Activated T-helper 1 cell treated with anti-CD3 and anti-CD28 coated beads, Interleukin-12 subunit alpha, Interleukin-12 subunit beta, Interleukin-2, Interleukin-4 antibody, amounts not matched to agents 30 ng/mL and 10 ng/mL and 1 ng/mL, durations not matched to agents 14 hours and 24 hours and 36 hours (primary cell): ENCODE measurements at regions not wholly inside any gene's neighbourhood (a gene's known extent, or its start where the extent isn't known, plus 50 kb on each side); places are given as distances from the start of the nearest gene placed in this dataset.
"Not testable (repeated sequence)": the region's sequence is repeated elsewhere in the genome, so short reads cannot be mapped to it uniquely, and the experiment has no call there.

Source experiments
- DNase-seq: peaks from one replicate; pipeline ENCODE4 v3.0.0; 2021; ENCODE audit warnings: low spot score
- H3K27ac Mint-ChIP-seq: one replicate; pipeline ENCODE4 v1.8.0; 2021; ENCODE audit warnings: mild to moderate bottlenecking, mixed read lengths
- H3K27me3 Mint-ChIP-seq: one replicate; pipeline ENCODE4 v1.8.0; 2022; ENCODE audit warnings: mild to moderate bottlenecking, moderate library complexity, mixed read lengths; ENCODE audit not compliant: insufficient read depth
- H3K36me3 Mint-ChIP-seq: one replicate; pipeline ENCODE4 v1.8.0; 2021; ENCODE audit warnings: low read depth, mixed read lengths
- H3K4me1 Mint-ChIP-seq: one replicate; pipeline ENCODE4 v1.8.0; 2021; ENCODE audit warnings: low read depth, mixed read lengths
- H3K4me3 Mint-ChIP-seq: one replicate; pipeline ENCODE4 v1.8.0; 2021; ENCODE audit warnings: mild to moderate bottlenecking, moderate library complexity, mixed read lengths
- H3K9me3 Mint-ChIP-seq: one replicate; pipeline ENCODE4 v1.8.0; 2021; ENCODE audit warnings: mixed read lengths
- intact Hi-C: fragments of 100-400 bp; cut with micrococcal nuclease; formaldehyde crosslinking; loops from one replicate; pipeline ENCODE4 v1.15.1; 2024

- Mint-ChIP-seq H3K27ac (no peak overlapping the region), H3K27me3 (peaks cover 7% of the 10 kb centered on the region), H3K36me3 (no peaks in the 10 kb centered on the region), H3K4me3 (no peak overlapping the region), H3K4me1 (peaks cover 9% of the 10 kb centered on the region), H3K9me3 (no peaks in the 10 kb centered on the region)
- intact Hi-C loops, result no loop called here
- no peak for DNase-seq
Observed at GRCh38 chr13:44866411-44866911, 122.8 kb downstream of the NUFIP1 start.

- Mint-ChIP-seq H3K27ac (no peak overlapping the region), H3K9me3 (no peaks in the 10 kb centered on the region), H3K4me1 (peaks cover 9% of the 10 kb centered on the region), H3K4me3 (no peak overlapping the region), H3K27me3 (peaks cover 7% of the 10 kb centered on the region), H3K36me3 (no peaks in the 10 kb centered on the region)
- intact Hi-C loops, result no loop called here
- DNase-seq, result no peak
Observed at GRCh38 chr13:44865722-44866410, 123.4 kb downstream of the NUFIP1 start.

- H3K36me3 Mint-ChIP-seq, H3K4me1 Mint-ChIP-seq: not testable (repeated sequence)
Observed at GRCh38 chr13:44863641-44864040, 125.6 kb downstream of the NUFIP1 start.

GRCh38 chr13:44860454-44860853 is 128.8 kb downstream of the NUFIP1 start:
- H3K27me3 Mint-ChIP-seq, result peaks cover 20% of the 10 kb centered on the region
- no peak for DNase-seq
- no peak overlapping the region for H3K4me3 Mint-ChIP-seq
- H3K4me1 Mint-ChIP-seq, result no peaks in the 10 kb centered on the region
- intact Hi-C loops, result no loop called here
- H3K36me3 Mint-ChIP-seq, result no peaks in the 10 kb centered on the region
- H3K27ac Mint-ChIP-seq, result no peak overlapping the region
- no peaks in the 10 kb centered on the region for H3K9me3 Mint-ChIP-seq

More at GRCh38 chr13:44863641-44864040, 125.6 kb downstream of the NUFIP1 start:
- H3K27ac Mint-ChIP-seq, H3K9me3 Mint-ChIP-seq, intact Hi-C loops, H3K4me3 Mint-ChIP-seq, DNase-seq: not testable (repeated sequence)
- H3K27me3 Mint-ChIP-seq, result peaks cover 11% of the 10 kb centered on the region

- Mint-ChIP-seq H3K4me3 (no peak overlapping the region), H3K27me3 (peaks cover 23% of the 10 kb centered on the region), H3K27ac (no peak overlapping the region), H3K4me1 (no peaks in the 10 kb centered on the region), H3K36me3 (no peaks in the 10 kb centered on the region), H3K9me3 (no peaks in the 10 kb centered on the region)
- DNase-seq, result no peak
- intact Hi-C loops, result no loop called here
Observed at GRCh38 chr13:44857736-44858135, 131.5 kb downstream of the NUFIP1 start.

- no peak overlapping the region for H3K4me3 Mint-ChIP-seq
- H3K27me3 Mint-ChIP-seq, result peaks cover 23% of the 10 kb centered on the region
Observed at GRCh38 chr13:44857061-44857460, 132.2 kb downstream of the NUFIP1 start.

GRCh38 chr13:44855860-44856259 is 133.4 kb downstream of the NUFIP1 start:
- Mint-ChIP-seq H3K4me1 (no peaks in the 10 kb centered on the region), H3K27me3 (peaks cover 23% of the 10 kb centered on the region), H3K4me3 (no peak overlapping the region), H3K9me3 (no peaks in the 10 kb centered on the region), H3K27ac (no peak overlapping the region), H3K36me3 (no peaks in the 10 kb centered on the region)
- no peak for DNase-seq
- intact Hi-C loops, result no loop called here

More at GRCh38 chr13:44857061-44857460, 132.2 kb downstream of the NUFIP1 start:
- no peaks in the 10 kb centered on the region for H3K9me3 Mint-ChIP-seq
- H3K4me1 Mint-ChIP-seq, result no peaks in the 10 kb centered on the region
- intact Hi-C loops, result no loop called here
- no peak overlapping the region for H3K27ac Mint-ChIP-seq
- no peaks in the 10 kb centered on the region for H3K36me3 Mint-ChIP-seq
- no peak for DNase-seq

GRCh38 chr13:44854313-44855060 is 134.8 kb downstream of the NUFIP1 start:
- H3K36me3 Mint-ChIP-seq, result no peaks in the 10 kb centered on the region
- H3K27me3 Mint-ChIP-seq, result peaks cover 19% of the 10 kb centered on the region
- DNase-seq, result no peak
- H3K4me3 Mint-ChIP-seq, result no peak overlapping the region
- H3K4me1 Mint-ChIP-seq, result no peaks in the 10 kb centered on the region
- intact Hi-C loops, result no loop called here
- no peaks in the 10 kb centered on the region for H3K9me3 Mint-ChIP-seq
- no peak overlapping the region for H3K27ac Mint-ChIP-seq

- H3K27me3 Mint-ChIP-seq, result peaks cover 17% of the 10 kb centered on the region
- H3K36me3 Mint-ChIP-seq, result no peaks in the 10 kb centered on the region
- no peaks in the 10 kb centered on the region for H3K9me3 Mint-ChIP-seq
- DNase-seq, result no peak
- H3K4me3 Mint-ChIP-seq, result no peak overlapping the region
- H3K27ac Mint-ChIP-seq, result no peak overlapping the region
- no peaks in the 10 kb centered on the region for H3K4me1 Mint-ChIP-seq
- intact Hi-C loops, result no loop called here
Observed at GRCh38 chr13:44853641-44854040, 135.6 kb downstream of the NUFIP1 start.

- Mint-ChIP-seq H3K27ac (no peak overlapping the region), H3K4me1 (no peaks in the 10 kb centered on the region)
Observed at GRCh38 chr13:44848920-44849676, 140.2 kb downstream of the NUFIP1 start.

GRCh38 chr13:44845281-44846058 is 143.8 kb downstream of the NUFIP1 start:
- H3K4me1 Mint-ChIP-seq, H3K27ac Mint-ChIP-seq, H3K4me3 Mint-ChIP-seq, intact Hi-C loops, H3K27me3 Mint-ChIP-seq, H3K9me3 Mint-ChIP-seq, DNase-seq, H3K36me3 Mint-ChIP-seq: not testable (repeated sequence)

More at GRCh38 chr13:44848920-44849676, 140.2 kb downstream of the NUFIP1 start:
- Mint-ChIP-seq H3K4me3 (no peak overlapping the region), H3K36me3 (no peaks in the 10 kb centered on the region), H3K9me3 (no peaks in the 10 kb centered on the region), H3K27me3 (peaks cover 7% of the 10 kb centered on the region)
- no peak for DNase-seq
- intact Hi-C loops, result no loop called here

- Mint-ChIP-seq H3K36me3 (no peaks in the 10 kb centered on the region), H3K4me3 (no peak overlapping the region), H3K27me3 (peaks cover 7% of the 10 kb centered on the region), H3K4me1 (no peaks in the 10 kb centered on the region), H3K27ac (no peak overlapping the region), H3K9me3 (no peaks in the 10 kb centered on the region)
- no peak for DNase-seq
- intact Hi-C loops, result no loop called here
Observed at GRCh38 chr13:44844786-44845185, 144.5 kb downstream of the NUFIP1 start.
